ENCODE measurements at regions not wholly inside any gene's neighbourhood (a gene's known extent, or its start where the extent isn't known, plus 50 kb on each side); places are given as distances from the start of the nearest gene placed in this dataset.

DNA sequence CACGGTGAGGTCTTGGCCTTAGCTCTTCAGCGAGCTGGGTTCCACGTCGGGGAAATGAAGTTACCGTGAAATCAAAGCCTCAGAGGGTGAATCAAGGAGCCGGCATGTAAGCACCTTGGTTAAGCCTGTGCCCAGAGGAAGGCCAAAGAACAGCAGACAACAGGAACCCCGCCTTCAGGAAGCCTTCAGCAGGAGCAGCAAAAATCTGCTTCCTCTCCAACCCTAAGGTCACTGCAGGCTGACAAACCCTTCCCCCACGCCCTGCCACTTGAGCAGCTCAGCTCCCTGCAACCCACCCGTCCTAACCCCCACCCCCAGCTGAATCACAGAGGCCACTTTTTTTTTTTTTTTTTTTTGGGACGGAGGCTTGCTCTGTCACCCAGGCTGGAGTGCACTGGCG, 72.9 kb upstream of the LTA4H start:
- no peak for TF ChIP-seq CTCF (IDR thresholded peaks at IDR 0.05)
- no peak for TF ChIP-seq POLR2A (IDR thresholded peaks at IDR 0.05)
